GM21717 (cell line): ENCODE measurements at regions not wholly inside any gene's neighbourhood (a gene's known extent, or its start where the extent isn't known, plus 50 kb on each side); places are given as distances from the start of the nearest gene placed in this dataset.
A peak's percentile ranks its signal among the peaks of the same experiment; 100 is the strongest.

Source experiments
- ATAC-seq: cut with Tn5 transposase; IDR thresholded peaks from one replicate; pipeline ENCODE4 v1.9.1; 2021; ENCODE audit warnings: mild to moderate bottlenecking, moderate library complexity; ENCODE audit not compliant: unreplicated experiment

- ATAC-seq: no peak
These were observed 103.4 kb downstream of the QRFPR start for GRCh38 chr4:121277194-121278105.

GRCh38 chr4:121273191-121273590 is 107.6 kb downstream of the QRFPR start:
- no peak for ATAC-seq

GRCh38 chr4:121272526-121272925 is 108.3 kb downstream of the QRFPR start:
- ATAC-seq: peak; percentile 93

- no peak for ATAC-seq
These were observed 106.3 kb upstream of the TNIP3 start for GRCh38 chr4:121270389-121270788.

GRCh38 chr4:121269001-121269400 is 104.9 kb upstream of the TNIP3 start:
- no peak for ATAC-seq

GRCh38 chr4:121266982-121267381 is 102.9 kb upstream of the TNIP3 start:
- no peak for ATAC-seq

GRCh38 chr4:121256887-121257466 is 92.9 kb upstream of the TNIP3 start:
- ATAC-seq: peak; percentile 6

- peak; percentile 99 for ATAC-seq
These were observed 92.0 kb upstream of the TNIP3 start for GRCh38 chr4:121255986-121256750.

GRCh38 chr4:121253961-121254360 is 89.8 kb upstream of the TNIP3 start:
- no peak for ATAC-seq

- ATAC-seq: peak; percentile 42
These were observed 88.2 kb upstream of the TNIP3 start for GRCh38 chr4:121252224-121252806.

GRCh38 chr4:121248747-121249146 is 84.6 kb upstream of the TNIP3 start:
- ATAC-seq: no peak

- ATAC-seq: no peak
These were observed 82.6 kb upstream of the TNIP3 start for GRCh38 chr4:121246698-121247097.

GRCh38 chr4:121243485-121243884 is 79.4 kb upstream of the TNIP3 start:
- peak; percentile 66 for ATAC-seq

GRCh38 chr4:121242188-121242750 is 78.1 kb upstream of the TNIP3 start:
- ATAC-seq: no peak

- no peak for ATAC-seq
These were observed 75.8 kb upstream of the TNIP3 start for GRCh38 chr4:121239951-121240350.

GRCh38 chr4:121238461-121238860 is 74.3 kb upstream of the TNIP3 start:
- ATAC-seq: no peak

- no peak for ATAC-seq
These were observed 72.9 kb upstream of the TNIP3 start for GRCh38 chr4:121237069-121237399.

GRCh38 chr4:121236353-121237068 is 72.4 kb upstream of the TNIP3 start:
- ATAC-seq: peak; percentile 84

GRCh38 chr4:121233982-121234381 is 69.9 kb upstream of the TNIP3 start:
- no peak for ATAC-seq

GRCh38 chr4:121229993-121230392 is 65.9 kb upstream of the TNIP3 start:
- no peak for ATAC-seq
